ENCODE measurements at regions not wholly inside any gene's neighbourhood (a gene's known extent, or its start where the extent isn't known, plus 50 kb on each side); places are given as distances from the start of the nearest gene placed in this dataset.
"Not testable (repeated sequence)": the region's sequence is repeated elsewhere in the genome, so short reads cannot be mapped to it uniquely, and the experiment has no call there.

DNA sequence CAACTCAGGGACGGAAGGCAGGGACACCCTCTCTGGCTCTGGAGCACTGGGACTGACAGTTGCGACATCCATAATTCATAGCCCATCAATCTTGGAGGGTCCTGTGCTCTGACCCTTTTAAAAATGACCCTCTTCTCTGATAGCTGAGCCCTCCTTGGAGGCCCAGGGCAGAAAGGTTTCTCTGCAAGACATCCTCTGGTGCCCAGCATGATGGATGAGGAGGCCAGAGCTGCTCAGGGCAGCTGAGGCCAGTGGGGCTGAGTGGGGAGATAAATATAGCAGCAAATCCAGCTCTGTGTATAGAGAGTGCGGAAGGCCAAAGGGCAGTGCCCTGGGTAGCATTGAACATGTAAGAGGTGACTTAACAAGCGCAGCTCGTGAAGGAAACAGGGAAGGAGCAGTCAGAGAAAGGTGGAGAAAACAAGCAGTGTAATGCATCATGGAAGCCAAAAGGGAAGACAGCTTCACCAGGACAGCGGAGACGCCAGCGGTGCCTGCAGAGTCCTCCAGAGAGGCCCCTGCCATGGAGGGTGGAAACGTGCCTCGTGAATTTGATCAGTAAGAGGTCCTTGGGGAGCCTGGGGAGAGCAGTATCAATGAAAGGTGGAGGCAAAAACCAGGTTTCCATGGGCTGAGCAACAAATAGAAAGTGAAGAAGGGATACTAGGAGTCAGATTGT lies 50.4 kb upstream of the FMOD start:
- DNase-seq, result no peak

DNA sequence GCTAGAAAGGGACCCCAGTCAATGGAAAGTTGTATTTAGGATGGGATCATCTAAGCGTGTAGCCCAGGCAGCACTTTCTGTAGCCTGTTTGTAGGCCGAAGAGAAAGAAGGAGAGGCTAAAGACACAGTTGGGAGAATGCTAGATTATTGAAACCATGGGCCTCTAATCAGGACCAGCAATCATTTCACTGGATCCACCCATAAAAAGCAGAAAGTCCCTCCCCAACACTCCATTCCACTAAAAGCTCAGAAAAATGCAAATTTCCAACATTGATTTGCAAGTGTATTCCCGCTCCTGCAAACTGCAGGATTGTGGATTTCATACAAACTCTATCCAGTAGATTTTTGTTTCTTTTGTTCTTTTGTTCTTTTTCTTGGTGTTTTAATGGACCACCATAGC lies 51.2 kb upstream of the FMOD start:
- peak in 1 of 2 experiments; percentile 43 for DNase-seq

DNA sequence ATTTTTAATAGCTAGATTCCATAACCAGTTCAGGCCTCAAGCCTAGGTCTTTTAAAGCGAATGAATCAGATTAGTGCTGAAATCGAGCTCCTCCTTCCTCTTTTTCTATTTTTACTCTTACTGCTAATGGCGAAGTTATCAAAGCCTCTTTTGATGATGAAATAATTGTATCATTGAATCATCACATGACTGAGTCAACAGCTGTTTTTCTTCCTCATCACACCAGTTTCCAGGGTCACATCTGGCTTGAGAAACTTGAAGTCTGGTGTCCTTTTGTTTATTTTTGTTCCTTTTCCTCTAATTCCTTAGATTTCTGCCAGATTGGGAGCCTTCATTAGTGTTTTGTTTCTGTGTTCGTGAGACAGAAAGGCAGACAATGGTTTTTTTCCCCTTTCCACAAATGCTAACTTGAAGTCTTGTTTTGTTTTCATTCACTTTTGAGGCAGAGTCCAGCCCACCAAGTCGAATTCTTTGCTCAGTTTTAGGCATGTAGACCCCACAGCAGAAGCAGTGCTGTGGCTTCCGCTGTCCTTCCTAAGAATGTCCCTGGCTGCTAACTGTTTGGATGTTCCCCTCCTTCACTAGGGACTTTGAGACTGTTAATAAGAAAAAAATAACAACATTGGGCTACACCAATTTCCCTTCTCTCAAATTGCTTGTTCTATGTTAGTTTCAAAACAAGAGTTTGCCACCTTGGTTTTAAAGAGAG lies 51.9 kb upstream of the FMOD start:
- no peak for DNase-seq

DNA sequence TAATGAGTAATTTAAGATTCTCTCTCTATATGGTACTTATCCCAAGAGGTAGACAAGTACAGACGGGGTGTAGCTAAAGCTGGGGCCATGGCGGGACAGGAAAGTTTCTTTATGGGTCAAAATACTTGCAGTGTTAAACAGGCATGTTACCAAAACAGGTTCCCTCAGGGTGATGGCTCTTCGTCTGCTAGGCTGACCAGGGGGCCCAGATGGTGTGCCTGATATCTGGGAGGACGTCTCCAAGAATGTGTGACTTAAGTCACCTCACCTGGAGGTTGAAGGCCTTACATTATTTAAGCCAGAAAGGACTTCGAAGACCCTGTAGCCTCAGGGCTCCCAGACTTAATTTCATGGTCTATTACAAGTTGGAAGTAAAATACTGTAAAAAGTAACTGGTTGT lies 52.7 kb upstream of the FMOD start:
- no peak for DNase-seq

DNA sequence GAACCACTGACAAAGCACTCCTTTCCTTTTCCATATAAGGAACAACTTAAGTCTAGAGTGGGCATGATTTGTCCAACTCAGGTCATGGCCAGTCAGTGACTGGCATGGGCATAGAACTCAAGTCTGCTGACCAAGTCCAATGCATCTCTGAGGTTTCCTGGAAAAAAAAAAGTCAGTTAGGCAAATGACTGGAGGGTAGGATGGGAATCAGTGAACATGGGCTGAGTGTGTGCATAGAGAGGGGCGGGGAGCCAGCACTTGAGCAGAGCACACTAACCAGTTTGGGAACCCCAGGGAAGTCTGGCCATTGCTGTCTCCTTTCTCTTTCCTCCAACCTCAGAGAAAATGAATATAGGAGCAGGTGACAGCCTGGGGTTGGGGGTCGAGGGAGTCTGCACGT lies 53.6 kb upstream of the FMOD start:
- DNase-seq, result peak in 1 of 2 experiments; percentile 2

DNA sequence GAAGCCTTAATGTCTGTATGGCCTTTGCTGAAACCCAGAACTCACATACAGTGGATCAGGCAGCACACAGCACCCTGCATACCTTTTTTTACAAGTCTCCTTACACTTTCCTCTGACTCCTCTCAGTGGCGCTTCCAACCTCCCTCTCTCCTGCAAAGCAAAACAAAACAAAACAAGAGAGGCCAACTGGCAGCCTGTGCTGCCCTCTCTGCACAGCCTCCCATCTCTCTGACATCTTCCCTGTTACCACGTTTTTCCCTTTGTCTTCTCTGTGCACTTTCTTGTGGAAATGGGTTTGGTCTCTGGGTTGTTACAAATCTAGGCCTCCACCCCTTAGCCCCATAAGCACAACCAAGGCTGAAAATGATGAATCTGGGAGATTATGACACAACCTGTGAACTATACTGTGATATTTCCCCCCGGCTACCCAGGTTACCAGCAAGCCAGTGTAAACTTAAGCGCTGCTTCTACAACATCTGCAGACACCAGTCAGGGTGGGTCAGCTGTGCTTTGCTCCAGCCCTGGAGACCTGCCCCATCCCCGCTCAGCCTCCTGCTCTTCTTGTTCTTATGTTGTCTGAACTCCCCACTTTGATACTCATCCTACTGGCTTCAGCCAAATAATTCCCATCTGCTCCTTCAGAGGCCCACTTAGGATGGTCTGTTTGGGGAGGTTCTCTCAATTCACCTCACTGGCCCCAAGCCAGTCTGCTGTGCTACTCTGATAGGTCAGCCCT lies 54.9 kb upstream of the FMOD start:
- DNase-seq, result no peak

DNA sequence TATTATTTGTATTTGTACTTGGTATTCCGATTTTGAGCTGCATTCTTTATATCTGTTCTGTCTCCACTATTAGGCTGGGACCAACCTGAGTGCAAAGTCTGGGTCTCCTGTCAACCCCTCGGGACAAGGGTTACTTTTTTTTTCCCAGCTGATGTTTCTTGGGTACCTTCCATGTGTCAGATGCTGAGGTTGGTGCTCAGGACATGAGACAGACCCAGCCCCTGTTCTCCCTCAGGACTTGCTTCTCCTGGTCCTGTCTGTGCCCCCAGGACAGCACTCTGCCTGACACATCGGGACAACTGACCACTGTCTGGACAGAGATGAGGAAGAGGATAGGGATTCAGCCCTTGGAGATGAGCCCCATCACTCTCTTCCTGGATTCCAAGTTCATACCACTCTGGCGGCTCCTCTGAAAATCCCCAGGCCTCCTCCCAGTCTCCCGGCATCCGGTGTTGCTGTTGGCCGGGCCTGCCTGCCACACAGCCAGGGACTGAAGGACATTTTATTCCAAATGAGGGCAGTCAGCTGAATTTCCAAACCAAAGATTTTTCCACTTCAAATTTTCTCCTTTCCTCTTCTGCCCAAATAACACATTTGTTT lies 55.6 kb upstream of the FMOD start:
- no peak for DNase-seq

DNA sequence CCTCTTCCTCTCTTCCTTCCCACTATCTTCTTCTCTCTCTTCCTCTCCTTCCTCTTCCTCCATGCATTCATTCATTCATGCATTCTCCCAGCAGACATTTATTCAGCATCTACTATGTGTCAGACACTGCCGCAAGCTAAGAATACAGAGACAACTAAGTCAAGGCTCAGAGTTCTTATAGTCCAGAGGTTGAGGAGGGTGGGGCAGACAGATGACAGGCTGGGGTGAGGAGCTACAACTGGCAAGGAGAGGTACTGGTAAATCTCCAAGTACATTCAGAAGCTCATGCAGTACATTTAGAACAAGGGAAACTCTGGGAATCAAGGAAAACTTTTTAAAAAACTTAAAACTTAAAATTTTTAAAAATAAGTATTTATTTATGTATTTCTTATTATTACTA lies 56.4 kb upstream of the FMOD start:
- DNase-seq, result no peak

DNA sequence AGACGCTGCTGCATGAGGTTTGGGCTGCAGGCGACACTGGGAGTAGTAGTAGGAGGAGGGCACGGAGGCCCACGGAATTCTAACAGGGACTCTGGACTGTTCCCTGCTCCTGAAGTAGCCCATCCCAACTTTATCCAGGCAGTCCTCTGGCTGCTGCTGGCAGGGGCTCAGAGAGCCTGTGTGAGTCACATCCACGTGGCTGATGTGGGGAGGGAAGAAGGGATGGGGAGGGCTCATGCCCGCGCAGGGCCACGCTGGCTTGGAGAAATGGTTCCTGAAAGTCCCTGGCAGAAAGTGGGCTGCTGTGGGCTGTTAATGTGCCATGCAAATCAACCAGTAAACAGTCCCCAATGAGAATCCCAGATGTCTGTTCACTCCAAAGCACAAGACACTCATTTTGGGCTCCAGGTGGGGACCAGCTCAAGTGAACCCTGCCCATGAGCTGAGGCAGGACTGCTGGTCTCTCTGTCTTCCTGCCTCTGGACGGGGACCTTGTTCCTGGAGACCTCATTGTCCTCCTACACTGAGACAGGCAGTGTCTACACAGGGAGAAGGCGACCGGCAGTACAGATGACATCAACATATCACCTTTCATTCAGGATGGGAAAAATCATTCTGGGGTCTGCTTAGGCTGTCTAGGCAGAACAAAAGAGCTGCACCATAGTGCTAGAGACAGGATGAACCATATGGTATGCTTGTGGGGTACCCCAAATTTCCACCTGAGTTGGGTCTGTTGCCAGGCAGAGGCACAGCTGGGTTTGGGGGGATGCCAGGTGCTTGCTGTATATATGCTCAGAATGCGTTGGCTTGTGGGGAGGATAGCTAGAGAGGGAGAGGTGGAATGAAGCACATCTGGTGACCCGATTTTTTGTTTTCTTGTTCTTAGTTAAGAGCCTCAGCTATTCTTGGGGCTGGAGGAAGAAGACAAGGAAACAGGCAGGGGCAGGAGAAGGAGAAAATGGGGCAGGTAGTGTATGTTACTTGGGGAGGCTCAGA lies 57.9 kb upstream of the FMOD start:
- DNase-seq, result peak in 1 of 2 experiments; percentile 36

DNA sequence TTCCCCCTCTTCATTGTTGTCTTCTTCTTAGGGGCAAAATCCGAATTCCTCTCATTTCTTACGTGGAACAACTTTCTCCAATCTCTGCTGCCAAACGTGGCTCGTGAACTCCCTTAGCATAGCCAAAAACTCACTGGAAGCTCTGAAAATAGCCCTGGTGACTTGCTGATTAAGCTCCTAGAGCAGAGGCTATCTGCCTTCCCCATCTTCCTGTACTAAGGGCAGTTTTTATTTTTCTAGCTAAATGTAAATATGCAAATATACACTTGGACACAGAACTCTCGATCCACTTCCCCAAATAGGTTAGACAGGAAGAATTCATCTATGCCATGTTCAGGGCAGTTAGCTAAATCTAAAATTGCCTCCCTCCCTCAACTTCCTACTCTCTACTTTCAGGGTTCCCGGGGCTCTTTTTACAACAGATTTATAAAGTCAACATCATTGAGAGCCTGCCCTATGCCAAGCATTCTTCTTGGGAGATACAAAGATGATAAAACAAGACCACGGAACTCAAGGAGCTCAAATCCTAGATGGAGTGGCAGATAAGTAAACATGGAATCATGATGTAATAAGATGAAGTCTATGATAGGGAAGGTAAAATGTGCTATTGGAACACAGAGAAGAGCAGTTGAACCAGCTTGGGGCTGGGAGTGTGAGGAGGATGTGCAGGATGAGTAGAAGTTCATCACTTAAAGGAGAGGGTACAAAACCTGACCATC lies 59.4 kb upstream of the FMOD start:
- DNase-seq, result peak in 1 of 2 experiments; percentile 9

DNA sequence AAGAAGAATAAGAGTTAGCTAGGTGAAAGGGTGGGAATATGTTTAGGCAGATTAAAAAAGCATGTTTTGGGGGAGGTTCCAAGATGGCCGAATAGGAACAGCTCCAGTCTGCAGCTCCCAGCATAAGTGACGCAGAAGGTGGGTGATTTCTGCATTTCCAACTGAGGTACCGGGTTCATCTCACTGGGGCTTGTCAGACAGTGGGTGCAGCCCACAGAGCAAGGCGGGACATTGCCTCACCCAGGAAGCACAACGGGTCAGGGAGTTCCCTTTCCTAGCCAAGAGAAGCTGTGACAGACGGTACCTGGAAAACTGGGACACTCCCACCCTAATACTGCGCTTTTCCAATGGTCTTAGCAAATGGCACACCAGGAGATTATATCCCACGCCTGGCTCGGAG lies 60.5 kb upstream of the FMOD start:
- DNase-seq, result not testable (repeated sequence)

DNA sequence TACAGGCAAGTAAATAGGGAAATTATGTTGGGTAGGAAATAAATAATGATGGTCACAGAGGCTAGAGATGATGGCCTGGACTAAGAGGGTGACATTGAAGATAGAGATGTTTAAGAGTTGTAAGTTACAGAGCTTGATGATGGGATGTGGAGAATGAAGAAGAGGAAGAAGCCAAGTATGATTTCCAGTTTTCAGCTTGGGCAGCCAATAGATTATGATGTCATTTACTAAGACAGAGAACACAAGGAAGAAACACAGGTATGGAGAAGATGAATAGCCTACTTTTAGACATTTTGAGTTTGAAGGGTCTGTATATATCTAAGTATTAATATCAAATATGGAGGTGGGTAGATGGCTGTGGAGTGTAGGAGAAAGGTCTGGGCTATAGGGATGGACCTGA lies 56.0 kb upstream of the PRELP start:
- no peak for DNase-seq

DNA sequence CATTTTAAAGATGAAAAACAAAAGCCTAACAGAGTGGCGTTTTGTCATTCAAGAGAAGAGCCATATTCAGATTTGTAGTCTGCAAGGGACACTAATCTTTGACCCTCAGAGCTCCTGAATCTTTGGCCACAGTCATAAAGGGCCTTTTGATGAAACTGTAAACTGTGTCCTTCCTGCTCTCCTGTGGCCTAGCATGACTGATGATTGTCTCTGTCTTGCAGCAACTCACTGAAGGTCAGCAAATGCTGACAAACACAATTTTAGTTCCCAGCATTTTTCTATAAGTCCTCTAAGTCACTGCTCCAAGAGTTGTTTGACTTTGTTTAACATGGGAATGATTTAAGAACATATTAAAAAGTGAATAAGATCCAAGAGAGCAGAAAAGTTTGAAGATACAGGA lies 55.3 kb upstream of the PRELP start:
- no peak for DNase-seq

DNA sequence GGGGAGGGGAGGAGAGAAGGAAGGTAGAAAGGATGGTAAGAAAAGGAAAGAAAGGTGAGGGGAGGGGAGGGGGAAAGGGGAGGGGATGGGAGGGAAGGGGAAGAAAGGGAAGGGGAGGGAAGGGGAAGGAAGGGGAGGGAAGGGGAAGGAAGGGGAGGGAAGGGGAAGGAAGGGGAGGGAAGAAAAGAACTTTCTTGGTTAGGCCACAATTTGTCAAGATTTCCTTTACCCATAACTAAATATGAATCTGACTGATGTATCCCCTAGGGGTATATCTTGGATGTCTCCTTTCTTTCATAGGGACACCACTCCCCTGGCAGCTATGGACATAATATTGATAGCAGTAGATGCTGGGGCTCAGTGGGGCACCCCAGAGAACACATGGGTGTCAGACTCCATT lies 54.4 kb upstream of the PRELP start:
- no peak for DNase-seq

DNA sequence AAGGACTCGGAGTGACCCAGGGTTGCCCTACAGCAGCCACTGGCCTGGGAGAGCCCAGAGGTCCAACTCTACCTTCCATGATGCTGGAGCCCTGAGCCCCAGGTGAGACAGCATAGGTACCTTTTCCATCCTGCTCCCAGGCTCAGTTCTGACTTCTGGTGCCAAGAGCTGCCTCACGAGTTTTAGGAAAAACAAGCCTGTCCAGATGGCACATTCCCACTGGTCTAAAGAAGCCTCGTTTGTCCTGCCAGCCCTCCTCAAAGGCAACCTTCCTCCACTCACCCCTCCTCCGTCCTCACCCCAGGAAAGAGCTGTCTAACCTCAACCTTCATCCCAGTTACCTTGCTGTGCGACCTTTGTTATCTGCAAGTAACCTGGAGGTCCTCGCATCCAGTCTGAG lies 53.5 kb upstream of the PRELP start:
- DNase-seq, result no peak

DNA sequence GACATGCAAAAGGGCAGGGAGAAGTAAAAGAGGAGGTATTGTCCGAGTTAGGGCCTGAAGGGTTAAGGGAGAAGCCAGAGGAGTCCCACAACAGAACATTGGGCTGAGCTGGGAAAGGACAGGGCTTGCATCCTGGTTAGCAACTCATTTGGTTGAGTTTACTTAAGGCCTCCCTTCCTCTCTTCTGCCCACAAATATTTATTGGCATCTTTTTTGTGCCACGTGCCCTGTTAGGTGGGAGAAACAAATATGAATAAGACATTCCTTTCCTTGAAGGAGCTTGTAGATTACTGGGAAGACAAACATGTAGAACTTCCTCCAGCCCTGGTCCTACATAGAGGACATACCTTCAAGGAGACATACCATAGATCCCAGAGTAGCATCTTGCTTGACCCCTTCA lies 53.0 kb upstream of the PRELP start:
- DNase-seq, result no peak

DNA sequence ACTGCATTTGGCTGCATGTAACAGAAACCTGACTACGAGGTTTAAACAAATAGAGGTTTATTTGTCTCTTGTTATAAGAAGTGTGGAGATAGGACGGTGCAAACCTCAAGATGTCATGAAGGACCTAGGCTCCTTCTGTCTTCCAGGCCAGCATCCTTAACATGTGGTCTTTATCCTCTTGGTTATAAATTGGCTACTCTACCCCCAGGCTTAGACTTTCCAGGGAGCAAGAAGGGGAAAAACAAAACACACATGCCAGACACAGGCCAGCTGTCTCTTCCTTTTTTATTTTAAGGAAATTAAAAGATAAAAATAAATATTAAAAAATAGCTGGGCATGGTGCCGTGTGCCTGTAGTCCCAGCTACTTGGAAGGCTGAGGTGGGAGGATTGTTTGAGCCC lies 51.3 kb upstream of the PRELP start:
- no peak for DNase-seq

DNA sequence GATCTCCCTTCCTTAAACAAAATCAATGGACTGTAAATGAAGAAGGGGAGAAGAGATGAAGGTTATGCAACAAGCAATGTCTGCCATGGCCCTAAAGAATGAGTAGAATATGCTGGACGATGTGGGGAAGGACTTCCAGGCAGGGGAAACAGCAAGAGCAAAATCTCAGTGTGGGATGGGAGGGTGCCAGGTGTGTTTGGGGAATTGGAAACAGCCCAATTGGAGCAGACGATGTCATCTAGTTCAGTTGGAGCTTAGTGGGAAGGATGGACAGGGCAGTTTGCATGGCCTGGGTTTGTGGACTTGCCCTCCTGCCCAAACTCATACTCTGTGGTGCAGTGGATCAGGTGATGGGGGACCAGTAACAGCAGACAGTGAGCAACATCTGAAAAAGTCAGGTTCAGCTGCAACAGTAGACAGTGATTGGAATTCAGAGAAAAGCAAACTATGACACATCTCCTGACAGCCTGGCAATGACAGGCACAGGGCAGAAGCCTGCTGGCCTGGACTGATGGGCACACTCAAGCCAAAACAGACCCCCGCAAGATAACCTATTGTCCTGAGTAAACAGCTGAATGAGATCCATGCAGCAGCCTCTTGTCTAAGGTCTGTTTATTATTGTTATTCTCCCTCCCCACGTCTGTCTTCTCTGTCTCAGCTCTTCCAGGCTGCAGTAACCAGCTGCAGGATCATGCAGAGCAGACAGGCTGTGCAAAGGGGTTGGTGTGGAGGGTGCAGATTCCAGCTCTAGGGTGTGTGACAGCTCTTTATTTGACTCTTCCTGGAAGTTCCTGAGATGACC lies 50.5 kb upstream of the PRELP start:
- DNase-seq, result no peak

DNA sequence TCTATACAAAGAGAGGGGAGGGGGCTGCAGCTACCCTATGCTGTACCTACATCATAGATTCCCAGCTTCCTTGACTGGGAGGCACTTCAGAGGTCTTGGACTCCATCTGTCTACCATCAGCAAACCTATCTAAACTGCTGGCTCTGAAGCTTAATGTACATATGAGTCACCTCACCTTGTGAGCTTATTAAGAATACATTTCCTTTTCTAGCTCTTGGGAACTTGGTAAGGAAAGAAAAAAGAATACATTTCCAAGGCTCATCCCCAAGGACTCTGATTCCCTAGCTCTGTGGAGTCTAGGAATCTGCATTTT lies 50.0 kb upstream of the PRELP start:
- no peak for DNase-seq
